ENCODE measurements at regions not wholly inside any gene's neighbourhood (a gene's known extent, or its start where the extent isn't known, plus 50 kb on each side); places are given as distances from the start of the nearest gene placed in this dataset.

GRCh38 chr5:10160241-10160640 lies 89.4 kb downstream of the ATPSCKMT start:
- Histone ChIP-seq H3K4me3 (replicated peaks in 1 of 3; ENCODE audit: insufficient read depth in 1 of 3, low read depth in 2 of 3, low read length in 3 of 3) (no peak overlapping the region), H3K4me1 (ENCODE audit: insufficient read depth, low read length) (peaks cover 22% of the 10 kb centered on the region), H3K4me2 (ENCODE audit: low read depth, low read length) (no peak overlapping the region), H3K9ac (ENCODE audit: insufficient read depth, low read depth, low read length) (no peak overlapping the region), H4K20me1 (ENCODE audit: insufficient read depth, low read length) (no peaks in the 10 kb centered on the region), H3K36me3 (replicated peaks in 1 of 2; ENCODE audit: control insufficient read depth in 1 of 2, insufficient read depth in 2 of 2, low read length in 2 of 2) (no peaks in the 10 kb centered on the region), H3K9me3 (ENCODE audit: low read length) (0 out of 2 replicates have a peak, but pooled peaks cover 4% of the 10 kb centered on the region), H3K79me2 (ENCODE audit: insufficient read depth, low read length) (no peaks in the 10 kb centered on the region), H2AFZ (ENCODE audit: low read length) (no peak overlapping the region), H3K27ac (ENCODE audit: extremely low read length, insufficient read depth, low read length) (no peak overlapping the region), H3K27me3 (ENCODE audit: control insufficient read depth in 1 of 2, insufficient read depth in 2 of 2, low read length in 2 of 2) (no peaks in the 10 kb centered on the region)
- ChIA-PET POLR2A (no interaction called here), CTCF (ENCODE audit: low intra/inter-chr PET ratio, low total read pairs) (no interaction called here)
- in situ Hi-C loops (cut with HindIII; ENCODE audit: extremely low pct_ligation_motif_present, low pct_unique_long_range_greater_than_20kb), result no loop called here
- no peak for DNase-seq (ENCODE audit: low spot score)
- no TSS peak for BruUV-seq (replicated peaks)
- 5% methylated on average over 2 of the region's 3 CpGs for WGBS (ENCODE audit: low lambda C conversion rate)
- TF ChIP-seq PAWR (CRISPR knock-in tag; IDR thresholded peaks at IDR 0.05; ENCODE audit: borderline replicate concordance) (no peak), ZNF383 (CRISPR knock-in tag; IDR thresholded peaks at IDR 0.05; ENCODE audit: borderline replicate concordance) (no peak), GPBP1L1 (CRISPR knock-in tag; IDR thresholded peaks at IDR 0.05) (no peak), SP5 (CRISPR knock-in tag; IDR thresholded peaks at IDR 0.05; ENCODE audit: borderline replicate concordance, low read depth) (no peak), HDAC1 (CRISPR knock-in tag; IDR thresholded peaks at IDR 0.05) (no peak), TFDP1 (CRISPR knock-in tag; IDR thresholded peaks at IDR 0.05; ENCODE audit: borderline replicate concordance) (no peak), NFKBIZ (CRISPR knock-in tag; IDR thresholded peaks at IDR 0.05) (no peak), MAFF (IDR thresholded peaks at IDR 0.05; ENCODE audit: low read depth, low read length) (no peak), ZNF7 (CRISPR knock-in tag; IDR thresholded peaks at IDR 0.05) (no peak), ETV6 (CRISPR knock-in tag; conservative IDR thresholded peaks at IDR 0.05) (no peak), FOXJ3 (CRISPR knock-in tag; IDR thresholded peaks at IDR 0.05; ENCODE audit: borderline replicate concordance) (no peak), SOX6 (IDR thresholded peaks at IDR 0.05) (no peak), SOX6 (CRISPR knock-in tag; IDR thresholded peaks at IDR 0.05) (no peak), ZNF446 (CRISPR knock-in tag; IDR thresholded peaks at IDR 0.05) (no peak), ZNF619 (CRISPR knock-in tag; IDR thresholded peaks at IDR 0.05) (no peak), ZNF180 (CRISPR knock-in tag; IDR thresholded peaks at IDR 0.05; ENCODE audit: borderline replicate concordance, low read depth) (no peak), PITX1 (CRISPR knock-in tag; IDR thresholded peaks at IDR 0.05) (no peak), CC2D1A (CRISPR knock-in tag; IDR thresholded peaks at IDR 0.05) (no peak), FOXO4 (CRISPR knock-in tag; conservative IDR thresholded peaks at IDR 0.05) (no peak)
- no peak for FAIRE-seq
- no peak for ATAC-seq
- intact Hi-C loops (cut with micrococcal nuclease; ENCODE audit: unreplicated experiment), result no loop called here
